DOHH2 (cell line): ENCODE measurements at regions not wholly inside any gene's neighbourhood (a gene's known extent, or its start where the extent isn't known, plus 50 kb on each side); places are given as distances from the start of the nearest gene placed in this dataset.
A peak's percentile ranks its signal among the peaks of the same experiment; 100 is the strongest.

Source experiments
- H3F3A ChIP-seq: fragments of 200-600 bp; sonication (generic), shearing (Covaris generic); 2 replicates; pipeline ENCODE4 v1.6.0; 2016; ENCODE audit warnings: antibody characterized with exemption, mild to moderate bottlenecking; ENCODE audit not compliant: control insufficient read depth, insufficient read depth
- H3K27ac ChIP-seq: fragments of 200-600 bp; sonication (generic); 2 replicates; pipeline ENCODE4 v1.5.1; 2014; ENCODE audit warnings: low read depth, mild to moderate bottlenecking, low read length, moderate library complexity
- H3K27me3 ChIP-seq: fragments of 200-600 bp; sonication (generic); 2 replicates; pipeline ENCODE4 v1.6.1; 2014; ENCODE audit warnings: mild to moderate bottlenecking, low read length, mixed read lengths; ENCODE audit not compliant: control insufficient read depth
- H3K36me3 ChIP-seq: fragments of 200-600 bp; sonication (generic); 2 replicates; pipeline ENCODE4 v1.6.1; 2014; ENCODE audit warnings: mild to moderate bottlenecking, low read length, moderate library complexity, mixed read lengths; ENCODE audit not compliant: control insufficient read depth
- H3K4me1 ChIP-seq: fragments of 200-600 bp; sonication (generic); 2 replicates; pipeline ENCODE4 v1.6.1; 2014; ENCODE audit warnings: mild to moderate bottlenecking, low read length, mixed read lengths; ENCODE audit not compliant: control insufficient read depth
- H3K4me2 ChIP-seq: fragments of 200-600 bp; sonication (generic); 2 replicates; pipeline ENCODE4 v1.6.0; 2014; ENCODE audit warnings: mild to moderate bottlenecking, low read length, moderate library complexity
- H3K4me3 ChIP-seq: fragments of 200-600 bp; sonication (generic); 2 replicates; pipeline ENCODE4 v1.5.1; 2014; ENCODE audit warnings: mild to moderate bottlenecking, low read length, mixed read lengths
- H3K79me2 ChIP-seq: fragments of 200-600 bp; sonication (generic); 2 replicates; pipeline ENCODE4 v1.6.1; 2014; ENCODE audit warnings: mild to moderate bottlenecking, low read length, mixed read lengths; ENCODE audit not compliant: control insufficient read depth
- H3K9me2 ChIP-seq: fragments of 200-600 bp; sonication (generic); replicated peaks from 2 replicates; pipeline ENCODE4 v1.6.1; 2014; ENCODE audit warnings: mild to moderate bottlenecking, low read length, mixed read lengths; ENCODE audit not compliant: control insufficient read depth
- H3K9me3 ChIP-seq: fragments of 200-600 bp; sonication (generic); 2 replicates; pipeline ENCODE4 v1.6.1; 2014; ENCODE audit warnings: antibody characterized with exemption, low read length, mixed read lengths; ENCODE audit not compliant: control insufficient read depth, insufficient read depth
- H4K20me1 ChIP-seq: fragments of 200-600 bp; sonication (generic); 2 replicates; pipeline ENCODE4 v1.6.0; 2014; ENCODE audit warnings: low read depth, mild to moderate bottlenecking, antibody characterized with exemption, low read length, moderate library complexity; ENCODE audit not compliant: control insufficient read depth, insufficient read depth
- CTCF ChIP-seq: fragments of 200-600 bp; sonication (generic); IDR thresholded peaks from one replicate; pipeline ENCODE4 v1.5.1; 2014; ENCODE audit warnings: antibody characterized with exemption, mild to moderate bottlenecking, low read depth, low read length; ENCODE audit not compliant: poor library complexity, severe bottlenecking
- EZH2phosphoT487 ChIP-seq: fragments of 200-600 bp; sonication (generic); IDR thresholded peaks from 2 replicates; pipeline ENCODE4 v1.6.1; 2017; ENCODE audit warnings: borderline replicate concordance, mild to moderate bottlenecking, antibody characterized with exemption, low read length, moderate library complexity, mixed read lengths

GRCh38 chr1:224496826-224497225 is 62.2 kb upstream of the WDR26 start:
- Histone ChIP-seq H3K9me2 (no peaks in the 10 kb centered on the region), H3K4me3 (no peak overlapping the region), H3K27me3 (no peaks in the 10 kb centered on the region), H3F3A (no peaks in the 10 kb centered on the region), H3K79me2 (no peaks in the 10 kb centered on the region), H3K9me3 (no peaks in the 10 kb centered on the region; the same call in 1 of the 2 replicates), H3K4me1 (peaks cover 20% of the 10 kb centered on the region), H3K36me3 (no peaks in the 10 kb centered on the region), H3K4me2 (no peak overlapping the region), H4K20me1 (no peaks in the 10 kb centered on the region), H3K27ac (no peak overlapping the region)
- no peak for TF ChIP-seq EZH2phosphoT487
- no peak for TF ChIP-seq CTCF

- Histone ChIP-seq H3K36me3 (no peaks in the 10 kb centered on the region), H4K20me1 (no peaks in the 10 kb centered on the region), H3K9me3 (no peaks in the 10 kb centered on the region; the same call in 1 of the 2 replicates), H3K4me2 (peak overlapping the region; percentile 34), H3K27me3 (no peaks in the 10 kb centered on the region), H3K4me3 (peak overlapping the region; percentile 38), H3K27ac (peak overlapping the region; percentile 27), H3K4me1 (peaks cover 31% of the 10 kb centered on the region), H3F3A (no peaks in the 10 kb centered on the region), H3K79me2 (no peaks in the 10 kb centered on the region), H3K9me2 (no peaks in the 10 kb centered on the region)
- no peak for TF ChIP-seq CTCF
Observed at GRCh38 chr1:224497714-224498573, 63.3 kb upstream of the WDR26 start.

- Histone ChIP-seq H3K4me3 (peak overlapping the region; percentile 38), H3K4me1 (peaks cover 38% of the 10 kb centered on the region), H3K4me2 (peak overlapping the region; percentile 34), H3K36me3 (no peaks in the 10 kb centered on the region), H3K27me3 (no peaks in the 10 kb centered on the region), H3K27ac (peak overlapping the region; percentile 27), H3K9me3 (no peaks in the 10 kb centered on the region; the same call in 1 of the 2 replicates), H3K79me2 (no peaks in the 10 kb centered on the region), H3F3A (peaks cover under 1% of the 10 kb centered on the region; the same call in 1 of the 2 replicates), H4K20me1 (no peaks in the 10 kb centered on the region), H3K9me2 (no peaks in the 10 kb centered on the region)
- no peak for TF ChIP-seq EZH2phosphoT487
- no peak for TF ChIP-seq CTCF
Observed at GRCh38 chr1:224498574-224499170, 64.1 kb upstream of the WDR26 start.
